HG02852 (cell line): ENCODE measurements at regions not wholly inside any gene's neighbourhood (a gene's known extent, or its start where the extent isn't known, plus 50 kb on each side); places are given as distances from the start of the nearest gene placed in this dataset.

ENCODE experiments used
- ATAC-seq: cut with Tn5 transposase; IDR thresholded peaks from one replicate; pipeline ENCODE4 v1.9.1; 2021; ENCODE audit warnings: mild to moderate bottlenecking, moderate library complexity; ENCODE audit not compliant: unreplicated experiment

DNA sequence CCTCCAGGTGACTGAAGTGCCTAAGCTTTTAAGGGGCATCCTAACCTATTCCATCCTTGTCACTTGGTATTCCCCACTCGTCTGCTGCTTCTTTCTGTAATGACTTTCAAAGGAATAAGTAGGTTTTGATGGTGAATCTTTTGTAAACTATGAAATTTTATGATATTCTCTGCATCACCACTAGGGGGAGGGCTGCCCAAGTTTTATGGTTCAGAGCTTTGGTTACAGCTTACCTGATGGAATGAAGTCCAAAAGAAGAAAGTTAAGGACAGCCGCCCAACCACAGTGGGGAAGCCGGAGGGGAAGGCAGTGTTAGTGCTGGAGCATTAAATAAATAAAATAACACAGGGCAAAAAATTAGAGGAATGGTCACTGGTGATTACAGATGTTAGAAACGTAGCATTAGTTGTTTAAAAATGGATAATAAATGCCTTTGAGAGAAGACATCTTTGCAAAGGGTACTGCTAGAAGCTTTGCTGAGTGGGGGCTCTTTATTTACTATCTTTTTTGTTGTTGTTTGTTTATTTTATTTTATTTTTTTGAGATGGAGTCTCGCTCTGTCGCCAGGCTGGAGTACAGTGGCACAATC, 204.9 kb downstream of the GBA3 start:
- peak; percentile 52 for ATAC-seq

DNA sequence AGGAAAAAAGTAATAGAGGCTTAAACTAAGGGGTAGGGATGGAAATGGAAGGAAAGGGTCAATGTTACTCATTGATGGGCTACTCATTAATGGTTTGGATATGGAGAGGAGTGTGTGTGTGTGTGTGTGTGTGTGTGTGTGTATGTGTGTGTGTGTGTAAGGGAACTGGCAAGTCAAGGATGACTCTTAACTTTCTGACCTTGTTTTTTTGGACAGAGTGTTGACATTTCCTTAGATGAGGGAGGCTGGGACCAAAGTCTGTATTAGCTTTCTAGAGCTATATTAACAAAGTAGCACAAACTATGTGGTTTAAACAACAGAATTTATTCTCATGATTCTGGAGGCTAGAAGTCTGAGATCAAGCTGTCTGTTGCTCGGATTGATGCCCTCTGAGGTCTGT, 202.7 kb downstream of the GBA3 start:
- ATAC-seq: no peak

DNA sequence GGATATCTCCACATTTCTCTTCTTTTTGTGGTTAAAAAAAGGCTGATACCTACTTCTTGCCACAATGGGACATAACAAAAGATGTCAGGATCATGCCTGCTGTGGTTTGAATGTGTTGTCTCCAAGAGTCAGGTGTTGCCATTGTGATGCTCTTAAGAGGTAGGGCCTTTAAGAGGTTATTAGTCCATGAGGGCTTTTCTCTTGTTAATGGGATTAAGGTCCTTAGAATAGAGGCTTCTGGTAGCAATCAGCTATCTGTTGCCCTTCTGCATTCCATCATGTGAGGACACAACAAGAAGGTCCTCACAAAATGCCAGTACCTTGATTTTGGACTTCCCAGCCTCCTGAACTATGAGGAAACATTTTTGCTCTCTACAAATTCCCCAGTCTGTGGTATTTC, 191.4 kb downstream of the GBA3 start:
- ATAC-seq: no peak

DNA sequence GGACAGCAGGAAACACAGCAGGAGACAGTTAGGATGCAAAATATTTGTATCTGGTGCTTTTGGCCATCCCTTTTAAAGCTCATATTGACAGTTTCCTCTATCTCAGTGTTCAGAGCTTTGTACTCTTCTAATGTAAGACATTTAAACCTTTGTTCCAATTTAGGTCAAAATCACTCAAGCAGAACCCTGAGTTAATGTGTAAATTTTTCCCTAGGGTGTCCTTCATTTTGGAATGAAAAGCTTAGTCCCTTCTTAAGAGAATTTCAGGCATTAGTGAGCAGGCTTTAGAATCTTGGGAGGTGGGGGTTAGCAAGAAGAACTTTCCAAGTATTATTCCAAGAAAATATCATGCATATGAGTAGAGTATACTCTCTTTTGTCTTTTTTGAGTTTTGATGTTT, 188.7 kb downstream of the GBA3 start:
- no peak for ATAC-seq

DNA sequence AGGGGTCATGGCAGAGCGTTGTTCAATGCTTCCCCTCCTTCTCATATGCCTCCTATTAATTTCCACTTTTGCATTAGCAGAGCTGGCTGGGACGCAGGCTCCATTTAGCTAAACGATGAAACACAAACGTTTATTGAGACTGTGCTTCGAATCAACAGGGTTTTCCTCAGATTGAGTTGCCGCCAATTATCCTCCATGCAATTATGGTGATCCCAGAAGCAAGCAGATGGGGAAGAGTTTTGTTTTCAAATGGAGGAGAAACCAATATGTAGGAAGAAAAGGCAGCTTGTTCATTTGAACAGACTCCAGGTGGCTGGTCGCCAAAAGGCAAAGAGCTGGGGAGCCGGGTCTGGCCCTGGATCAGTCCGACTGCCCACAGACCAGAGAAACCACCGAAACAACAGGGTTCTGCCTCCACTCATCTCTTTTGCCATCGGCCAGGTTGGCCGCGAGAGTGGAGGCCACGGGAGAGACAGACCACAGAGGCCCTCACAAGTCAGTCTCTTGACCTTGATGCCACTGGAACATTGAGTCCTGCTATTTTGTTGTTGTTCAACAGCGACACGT, 184.8 kb downstream of the GBA3 start:
- ATAC-seq: no peak

DNA sequence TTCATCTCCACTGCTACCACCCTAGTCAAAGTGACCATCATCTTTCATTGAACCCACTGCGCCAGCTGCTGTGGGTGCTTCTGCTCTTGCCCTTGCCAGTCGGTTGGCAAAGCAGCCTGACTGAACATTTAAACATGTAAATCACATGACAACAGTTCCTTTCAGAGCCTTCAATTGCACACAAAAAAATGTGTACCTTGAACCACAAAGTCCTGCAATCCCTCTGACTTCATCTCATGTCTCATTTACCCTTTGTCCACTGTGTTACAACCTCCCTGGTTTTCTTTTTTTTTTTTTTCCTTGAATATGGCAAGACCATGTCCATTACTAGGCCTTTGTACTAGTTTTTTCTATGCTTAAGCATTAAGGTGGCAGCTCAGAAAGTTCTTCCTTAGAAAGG, 183.5 kb downstream of the GBA3 start:
- ATAC-seq: no peak

DNA sequence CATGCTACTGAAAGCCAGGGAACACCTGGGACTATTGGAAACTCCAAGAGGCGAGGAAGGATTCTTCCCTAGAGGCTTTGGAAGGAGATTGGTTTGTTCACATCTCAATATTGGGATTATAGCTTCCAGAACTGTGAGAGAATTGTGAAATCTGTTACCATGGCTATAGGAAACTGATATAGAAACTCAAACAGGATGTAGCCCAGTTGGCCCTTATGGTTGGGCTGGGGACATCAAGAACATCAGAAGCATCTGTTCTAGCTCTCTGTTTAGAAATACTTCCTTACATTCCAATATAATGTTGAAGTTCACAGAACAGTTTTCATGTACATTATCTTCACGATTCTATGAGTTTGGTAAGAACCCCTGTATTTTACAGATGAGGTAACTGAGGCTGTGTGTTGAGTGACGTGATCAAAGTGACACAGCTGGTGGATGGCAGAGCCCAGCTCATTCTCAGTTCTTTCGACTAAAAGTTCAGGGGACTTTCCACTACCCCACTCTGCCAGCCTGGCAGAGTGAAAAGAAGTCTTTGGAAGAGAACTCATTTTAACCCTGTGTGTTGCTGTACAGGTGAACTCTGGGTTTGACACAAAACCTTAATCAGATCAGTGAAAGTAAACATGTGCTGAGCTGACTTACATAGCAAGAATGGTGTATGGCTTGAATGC, 183.0 kb downstream of the GBA3 start:
- no peak for ATAC-seq

DNA sequence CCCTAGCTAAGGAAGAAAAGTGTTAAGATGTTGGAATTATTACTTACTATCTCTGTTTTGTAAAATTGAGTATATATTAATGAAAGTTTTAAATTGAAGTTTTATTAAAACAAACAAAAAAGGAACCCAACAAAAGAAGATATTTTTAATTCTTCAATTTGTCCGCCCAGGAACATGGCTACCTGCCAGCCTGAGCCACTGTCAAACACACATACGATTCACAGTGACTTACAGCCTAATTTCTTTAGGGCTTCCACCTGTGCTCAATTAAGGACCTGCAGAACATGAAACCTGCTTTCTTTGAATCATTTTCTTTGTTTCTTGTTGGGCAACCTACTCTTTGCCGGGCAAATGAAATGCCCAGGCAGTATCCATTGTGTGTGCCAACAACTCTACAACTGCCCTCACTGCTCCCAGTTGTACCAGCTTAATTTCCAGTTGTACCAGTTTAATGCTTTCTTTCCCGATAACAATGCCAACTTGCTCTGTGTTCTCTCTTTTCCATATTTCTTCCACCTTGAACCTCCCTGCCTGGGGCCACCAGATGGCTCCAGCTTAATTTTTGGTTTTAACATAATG, 181.7 kb downstream of the GBA3 start:
- no peak for ATAC-seq

DNA sequence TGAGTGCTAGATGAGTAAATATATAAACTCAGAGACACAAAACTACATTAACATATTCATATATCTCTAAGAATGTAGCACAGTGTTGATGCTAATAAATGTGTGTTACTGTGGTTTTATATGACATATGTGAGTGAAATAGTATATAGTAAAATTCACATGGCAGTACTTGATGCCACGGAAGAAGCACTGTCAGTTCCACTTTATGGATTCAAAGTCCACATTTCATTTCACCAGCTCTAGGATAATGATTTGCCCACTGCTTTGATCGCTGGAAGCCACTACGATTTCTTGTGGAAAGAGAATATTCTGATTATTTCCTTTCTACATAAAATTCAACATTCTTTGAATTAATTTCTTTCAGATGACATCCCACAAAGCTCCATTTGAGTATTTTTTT, 181.2 kb downstream of the GBA3 start:
- no peak for ATAC-seq

DNA sequence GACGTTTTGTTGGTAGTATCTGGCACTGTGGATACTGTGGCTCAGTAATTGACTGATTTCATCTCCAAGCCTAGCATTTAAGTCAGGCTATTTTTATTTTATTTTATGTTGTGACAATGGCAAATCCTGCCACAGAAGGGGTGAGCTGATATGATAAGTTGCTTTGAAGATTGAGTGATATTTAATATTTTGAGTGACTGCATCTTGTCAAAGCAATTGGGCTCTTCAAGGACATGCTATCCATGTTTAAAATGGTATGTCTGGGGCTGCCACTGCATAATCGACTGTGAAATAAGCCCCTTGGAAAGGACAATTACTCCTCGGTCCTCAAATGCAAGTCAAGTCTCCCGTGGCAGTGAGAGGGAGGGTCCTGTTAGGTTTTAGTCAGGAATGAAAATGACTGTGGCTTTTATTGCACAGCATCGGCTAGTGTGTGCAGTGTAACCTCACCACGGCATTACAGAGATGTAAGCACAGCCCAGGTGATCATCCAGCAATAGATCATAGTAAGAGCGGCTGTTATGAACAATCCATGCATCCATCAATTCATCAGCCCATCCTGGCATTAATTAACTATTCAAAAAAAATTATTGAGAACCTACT, 178.2 kb downstream of the GBA3 start:
- ATAC-seq: no peak

DNA sequence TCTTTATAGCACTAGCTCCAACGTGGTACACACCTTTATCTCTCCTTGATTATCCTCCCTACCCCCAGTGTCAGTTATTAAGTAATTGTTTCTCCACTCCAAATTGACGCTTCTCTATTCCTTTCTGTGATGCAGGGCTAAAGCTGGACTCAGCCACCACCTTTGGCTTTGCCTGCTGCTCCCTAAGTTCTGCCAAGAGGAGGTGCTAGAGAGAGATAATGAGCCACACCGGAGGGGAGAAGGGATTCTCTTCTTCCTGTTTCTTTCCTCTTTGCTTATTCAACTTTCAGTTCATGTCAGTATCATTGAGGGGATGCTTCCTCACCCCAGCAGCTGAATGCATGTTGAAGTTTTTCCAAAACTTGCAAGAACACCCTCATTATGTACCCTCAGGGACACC, 176.5 kb downstream of the GBA3 start:
- ATAC-seq: no peak
